GM12891 (cell line): ENCODE measurements at regions not wholly inside any gene's neighbourhood (a gene's known extent, or its start where the extent isn't known, plus 50 kb on each side); places are given as distances from the start of the nearest gene placed in this dataset.

Source experiments
- PAX5 ChIP-seq: IDR thresholded peaks from 2 replicates; pipeline ENCODE4 v1.6.1; 2011; ENCODE audit warnings: low read length, moderate library complexity, mild to moderate bottlenecking; ENCODE audit not compliant: insufficient read depth, severe bottlenecking
- POLR2A ChIP-seq: IDR thresholded peaks from 2 replicates; pipeline ENCODE4 v1.6.1; 2011; ENCODE audit warnings: low read depth, low read length, control low read depth
- POLR2AphosphoS5 ChIP-seq: IDR thresholded peaks from 2 replicates; pipeline ENCODE4 v1.6.1; 2011; ENCODE audit warnings: low read depth, low read length, control low read depth
- SPI1 ChIP-seq: IDR thresholded peaks from 2 replicates; pipeline ENCODE4 v1.6.1; 2011; ENCODE audit warnings: low read depth, low read length, control low read depth
- TAF1 ChIP-seq: IDR thresholded peaks from 2 replicates; pipeline ENCODE4 v1.6.1; 2011; ENCODE audit warnings: low read depth, low read length, control low read depth

DNA sequence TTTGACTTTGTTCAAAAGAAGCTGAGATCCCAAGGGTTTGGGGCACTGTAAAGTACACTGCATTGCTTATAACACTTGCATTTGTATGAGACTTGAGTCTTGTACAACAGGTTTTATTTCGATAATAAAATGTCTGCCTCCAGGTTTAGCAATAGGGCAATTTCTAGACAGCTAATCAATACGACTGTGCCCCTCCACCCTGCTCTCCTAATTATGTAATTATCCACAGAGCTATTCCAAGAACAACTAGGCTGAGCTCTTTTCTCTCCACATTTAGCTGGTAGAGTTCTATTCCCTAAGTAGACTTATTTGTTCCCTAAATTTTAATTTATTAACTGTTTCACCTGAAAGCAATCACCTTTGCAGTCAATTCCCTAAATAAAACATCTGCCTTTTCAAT lies 52.9 kb upstream of the LINC00305 start:
- TF ChIP-seq POLR2A (no peak), POLR2AphosphoS5 (no peak), TAF1 (no peak), PAX5 (no peak), SPI1 (no peak)
